Stimulated activated CD4-positive, alpha-beta T cell treated with anti-CD3 and anti-CD28 coated beads, Interleukin-12 subunit alpha, Interleukin-12 subunit beta, amount 100 ng/mL, for 4 hours (primary cell): ENCODE measurements at regions not wholly inside any gene's neighbourhood (a gene's known extent, or its start where the extent isn't known, plus 50 kb on each side); places are given as distances from the start of the nearest gene placed in this dataset.

Experiments
- DNase-seq: peaks from one replicate; pipeline ENCODE4 v3.0.0-alpha.2; 2020

GRCh38 chr2:198322275-198322674 lies 517.9 kb downstream of the PLCL1 start:
- no peak for DNase-seq

- no peak for DNase-seq
Measured at GRCh38 chr2:198321522-198322088, 517.2 kb downstream of the PLCL1 start.

GRCh38 chr2:198316852-198317396 lies 512.5 kb downstream of the PLCL1 start:
- no peak for DNase-seq

GRCh38 chr2:198315791-198316630 lies 511.6 kb downstream of the PLCL1 start:
- no peak for DNase-seq

- no peak for DNase-seq
Measured at GRCh38 chr2:198314559-198315153, 510.3 kb downstream of the PLCL1 start.

- no peak for DNase-seq
Measured at GRCh38 chr2:198312596-198313483, 508.4 kb downstream of the PLCL1 start.

GRCh38 chr2:198311020-198311419 lies 506.6 kb downstream of the PLCL1 start:
- no peak for DNase-seq

- peak; percentile 32 for DNase-seq
Measured at GRCh38 chr2:198309673-198310280, 505.4 kb downstream of the PLCL1 start.

- no peak for DNase-seq
Measured at GRCh38 chr2:198309081-198309480, 504.7 kb downstream of the PLCL1 start.

- no peak for DNase-seq
Measured at GRCh38 chr2:198308368-198308767, 504.0 kb downstream of the PLCL1 start.

GRCh38 chr2:198307093-198307492 lies 502.7 kb downstream of the PLCL1 start:
- DNase-seq: no peak

GRCh38 chr2:198304859-198305258 lies 500.5 kb downstream of the PLCL1 start:
- no peak for DNase-seq

- no peak for DNase-seq
Measured at GRCh38 chr2:198297350-198297749, 493.0 kb downstream of the PLCL1 start.

GRCh38 chr2:198296665-198297308 lies 492.4 kb downstream of the PLCL1 start:
- DNase-seq: peak; percentile 45

- DNase-seq: no peak
Measured at GRCh38 chr2:198293281-198293680, 488.9 kb downstream of the PLCL1 start.

- no peak for DNase-seq
Measured at GRCh38 chr2:198289811-198290210, 485.4 kb downstream of the PLCL1 start.

GRCh38 chr2:198287706-198288105 lies 483.3 kb downstream of the PLCL1 start:
- no peak for DNase-seq

GRCh38 chr2:198285216-198285615 lies 480.8 kb downstream of the PLCL1 start:
- no peak for DNase-seq

- DNase-seq: no peak
Measured at GRCh38 chr2:198283146-198283545, 478.8 kb downstream of the PLCL1 start.

GRCh38 chr2:198282061-198282460 lies 477.7 kb downstream of the PLCL1 start:
- DNase-seq: no peak

- no peak for DNase-seq
Measured at GRCh38 chr2:198280145-198280544, 475.8 kb downstream of the PLCL1 start.

- no peak for DNase-seq
Measured at GRCh38 chr2:198279026-198279425, 474.6 kb downstream of the PLCL1 start.
